ENCODE measurements at regions not wholly inside any gene's neighbourhood (a gene's known extent, or its start where the extent isn't known, plus 50 kb on each side); places are given as distances from the start of the nearest gene placed in this dataset.

- Mint-ChIP-seq H3K4me3 (no peak overlapping the region), H3K4me1 (no peaks in the 10 kb centered on the region), H3K27me3 (no peaks in the 10 kb centered on the region), H3K27ac (no peak overlapping the region), H3K9me3 (peaks cover 7% of the 10 kb centered on the region), H3K36me3 (ENCODE audit: low read depth) (no peaks in the 10 kb centered on the region)
- ChIA-PET CTCF (interaction anchor here (1.4 kb wide), 1 partner anchor 11 kb away, joined by 3 read pairs; no protein-coding TSS in a partner anchor), POLR2A (no interaction called here)
- intact Hi-C loops (cut with micrococcal nuclease): no loop called here
- TF ChIP-seq, protein P1, sequence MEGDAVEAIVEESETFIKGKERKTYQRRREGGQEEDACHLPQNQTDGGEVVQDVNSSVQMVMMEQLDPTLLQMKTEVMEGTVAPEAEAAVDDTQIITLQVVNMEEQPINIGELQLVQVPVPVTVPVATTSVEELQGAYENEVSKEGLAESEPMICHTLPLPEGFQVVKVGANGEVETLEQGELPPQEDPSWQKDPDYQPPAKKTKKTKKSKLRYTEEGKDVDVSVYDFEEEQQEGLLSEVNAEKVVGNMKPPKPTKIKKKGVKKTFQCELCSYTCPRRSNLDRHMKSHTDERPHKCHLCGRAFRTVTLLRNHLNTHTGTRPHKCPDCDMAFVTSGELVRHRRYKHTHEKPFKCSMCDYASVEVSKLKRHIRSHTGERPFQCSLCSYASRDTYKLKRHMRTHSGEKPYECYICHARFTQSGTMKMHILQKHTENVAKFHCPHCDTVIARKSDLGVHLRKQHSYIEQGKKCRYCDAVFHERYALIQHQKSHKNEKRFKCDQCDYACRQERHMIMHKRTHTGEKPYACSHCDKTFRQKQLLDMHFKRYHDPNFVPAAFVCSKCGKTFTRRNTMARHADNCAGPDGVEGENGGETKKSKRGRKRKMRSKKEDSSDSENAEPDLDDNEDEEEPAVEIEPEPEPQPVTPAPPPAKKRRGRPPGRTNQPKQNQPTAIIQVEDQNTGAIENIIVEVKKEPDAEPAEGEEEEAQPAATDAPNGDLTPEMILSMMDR (IDR thresholded peaks at IDR 0.05): no peak
- DNase-seq (no peak), ATAC-seq (ENCODE audit: low read depth) (no peak)
Measured at GRCh38 chr6:90911642-90912041, 324.8 kb upstream of the MAP3K7 start.

GRCh38 chr6:90910893-90911292, 324.0 kb upstream of the MAP3K7 start:
- Mint-ChIP-seq H3K4me3 (no peak overlapping the region), H3K9me3 (peaks cover 7% of the 10 kb centered on the region), H3K27ac (no peak overlapping the region), H3K4me1 (no peaks in the 10 kb centered on the region), H3K27me3 (no peaks in the 10 kb centered on the region), H3K36me3 (ENCODE audit: low read depth) (no peaks in the 10 kb centered on the region)
- ChIA-PET CTCF (interaction anchor here (1.4 kb wide), 1 partner anchor 10 kb away, joined by 3 read pairs; no protein-coding TSS in a partner anchor), POLR2A (no interaction called here)
- TF ChIP-seq, protein P1 (IDR thresholded peaks at IDR 0.05): no peak
- ATAC-seq (ENCODE audit: low read depth) (no peak), DNase-seq (no peak)
- intact Hi-C loops (cut with micrococcal nuclease): no loop called here

GRCh38 chr6:90907931-90908655, 321.2 kb upstream of the MAP3K7 start:
- TF ChIP-seq, protein P1 (IDR thresholded peaks at IDR 0.05): no peak
- H3K36me3 Mint-ChIP-seq (ENCODE audit: low read depth): no peaks in the 10 kb centered on the region
- ATAC-seq (ENCODE audit: low read depth) (no peak), DNase-seq (no peak)
- H3K4me1 Mint-ChIP-seq: no peaks in the 10 kb centered on the region
- ChIA-PET POLR2A (no interaction called here), CTCF (no interaction called here)
- H3K4me3 Mint-ChIP-seq: no peak overlapping the region
- no peaks in the 10 kb centered on the region for H3K27me3 Mint-ChIP-seq
- no peak overlapping the region for H3K27ac Mint-ChIP-seq
- intact Hi-C loops (cut with micrococcal nuclease): no loop called here
- H3K9me3 Mint-ChIP-seq: no peaks in the 10 kb centered on the region

DNA sequence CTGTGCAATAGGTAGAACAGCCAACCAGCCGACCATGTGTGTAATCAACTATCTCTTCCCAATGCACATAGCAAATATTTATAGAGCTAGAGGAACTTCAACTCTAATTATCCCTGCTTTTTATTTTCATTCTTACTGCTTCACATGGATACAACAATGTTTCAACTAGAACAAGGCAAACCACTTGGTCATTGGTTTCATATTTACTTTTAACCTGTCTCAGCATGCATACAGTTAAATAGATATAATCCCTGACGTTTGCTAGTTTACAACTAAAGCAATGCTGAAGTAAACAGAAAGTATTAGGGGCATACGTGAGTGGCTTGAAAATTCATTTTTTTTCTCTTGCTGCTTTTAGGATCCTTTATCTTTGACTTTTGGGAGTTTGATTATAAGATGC, 318.5 kb upstream of the MAP3K7 start:
- no peak for ATAC-seq (ENCODE audit: low read depth)
- Mint-ChIP-seq H3K4me1 (no peaks in the 10 kb centered on the region), H3K4me3 (no peak overlapping the region), H3K9me3 (no peaks in the 10 kb centered on the region), H3K27me3 (no peaks in the 10 kb centered on the region), H3K36me3 (ENCODE audit: low read depth) (no peaks in the 10 kb centered on the region), H3K27ac (no peak overlapping the region)
- TF ChIP-seq, protein P1 (IDR thresholded peaks at IDR 0.05): no peak
- no peak for DNase-seq
- CTCF ChIA-PET: no interaction called here
- POLR2A ChIA-PET: no interaction called here
- intact Hi-C loops (cut with micrococcal nuclease): no loop called here

DNA sequence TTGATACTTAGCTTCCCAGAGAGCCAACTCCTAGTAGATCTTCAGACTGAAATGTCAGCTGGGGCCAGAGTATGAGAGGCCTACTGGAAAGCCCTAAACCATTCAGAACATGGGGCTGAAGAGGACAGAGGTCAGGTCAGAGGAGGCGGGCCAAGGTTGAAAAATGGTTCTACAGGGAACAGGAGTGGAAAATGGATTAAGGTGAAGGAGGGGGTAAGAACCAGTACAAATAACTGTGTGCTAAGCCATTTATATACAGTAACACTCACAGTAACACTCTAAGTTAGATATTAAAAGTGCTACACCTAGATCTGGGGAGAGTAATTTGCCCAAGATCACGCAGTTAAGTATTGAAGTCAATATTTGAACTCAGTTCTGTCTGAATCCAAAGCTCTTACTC, 313.2 kb upstream of the MAP3K7 start:
- TF ChIP-seq, protein P1 (IDR thresholded peaks at IDR 0.05): no peak
- POLR2A ChIA-PET: no interaction called here
- Mint-ChIP-seq H3K36me3 (ENCODE audit: low read depth) (no peaks in the 10 kb centered on the region), H3K4me3 (no peak overlapping the region), H3K4me1 (no peaks in the 10 kb centered on the region), H3K9me3 (no peaks in the 10 kb centered on the region), H3K27me3 (peaks cover 4% of the 10 kb centered on the region), H3K27ac (no peak overlapping the region)
- DNase-seq (no peak), ATAC-seq (ENCODE audit: low read depth) (no peak)
- CTCF ChIA-PET: interaction anchor here (1.1 kb wide), 1 partner anchor 11 kb away, joined by 3 read pairs; no protein-coding TSS in a partner anchor
- intact Hi-C loops (cut with micrococcal nuclease): no loop called here

Data from activated B cell treated with CpG ODN at 0.5 μM for 24 hours (primary cell).